ENCODE measurements at regions not wholly inside any gene's neighbourhood (a gene's known extent, or its start where the extent isn't known, plus 50 kb on each side); places are given as distances from the start of the nearest gene placed in this dataset.
"Not testable (repeated sequence)": the region's sequence is repeated elsewhere in the genome, so short reads cannot be mapped to it uniquely, and the experiment has no call there.

DNA sequence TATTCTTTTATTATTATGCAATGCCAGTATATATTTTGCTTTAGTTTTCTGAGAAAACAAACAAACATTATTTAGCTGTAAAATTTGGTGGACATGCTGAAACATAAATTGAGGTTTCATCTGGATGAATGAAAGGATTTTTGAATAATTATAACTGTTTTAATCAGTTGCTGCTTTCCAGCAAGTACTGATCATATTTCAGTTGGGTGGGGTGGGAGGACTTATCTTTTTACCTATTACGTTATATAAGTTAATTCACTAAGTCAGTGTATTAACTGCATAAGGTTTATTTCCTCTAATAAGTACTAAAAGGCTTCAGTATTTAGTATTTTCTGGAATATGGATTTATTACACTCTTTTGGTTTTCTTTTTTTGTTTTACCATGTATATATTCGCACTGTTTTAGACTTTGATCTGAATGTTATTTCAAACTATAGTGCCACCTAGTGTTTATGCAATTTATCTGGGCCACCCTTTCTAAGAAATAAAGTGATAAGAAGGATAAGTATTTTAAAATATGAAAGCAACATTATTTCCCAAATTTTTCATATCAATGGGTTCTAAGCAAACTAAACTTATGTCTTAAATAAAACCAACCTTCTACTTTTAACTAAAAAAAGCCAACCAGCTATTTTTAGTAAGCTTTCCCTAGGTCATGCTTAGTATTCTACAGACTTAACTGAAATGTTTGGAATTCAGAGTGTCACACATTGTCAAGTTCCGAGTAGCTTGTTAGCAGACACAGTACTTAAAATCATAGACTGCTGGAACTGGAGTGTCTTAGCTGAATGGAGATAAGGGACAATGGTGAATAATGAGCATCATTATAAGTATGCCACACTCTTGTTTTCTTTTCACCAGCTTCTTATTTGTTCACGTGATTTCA is 105.4 kb upstream of the MCHR2 start:
- H3K9me3 ChIP-seq (ENCODE audit: low read depth, low read length): no peaks in the 10 kb centered on the region
- no peak overlapping the region for H3K4me3 ChIP-seq (ENCODE audit: low read length)
- H3K27me3 ChIP-seq (ENCODE audit: insufficient read depth, low read length): peaks cover 3% of the 10 kb centered on the region
- H3K4me1 ChIP-seq (ENCODE audit: insufficient read depth, low read length): no peaks in the 10 kb centered on the region

DNA sequence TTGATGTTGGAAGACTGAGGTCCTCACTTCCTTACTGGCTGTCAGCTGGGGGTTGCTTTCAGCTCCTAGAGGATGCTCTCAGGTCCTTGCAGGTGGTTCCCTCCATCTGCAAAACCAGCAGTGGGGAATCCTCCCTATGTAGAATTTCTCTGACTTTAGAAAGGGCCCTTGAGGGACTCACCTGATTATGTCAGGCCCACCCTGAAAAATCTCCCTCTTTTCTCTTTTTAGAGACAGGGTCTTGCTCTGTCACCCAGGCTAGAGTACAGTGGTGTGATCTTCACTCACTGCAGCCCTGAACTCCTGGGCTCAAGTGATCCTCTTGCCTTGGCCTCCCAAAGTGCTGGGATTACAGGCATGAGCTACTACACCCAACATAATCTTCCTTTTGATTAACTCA is 102.9 kb upstream of the MCHR2 start:
- Histone ChIP-seq H3K27me3 (ENCODE audit: insufficient read depth, low read length) (peaks cover 3% of the 10 kb centered on the region), H3K4me1 (ENCODE audit: insufficient read depth, low read length) (no peaks in the 10 kb centered on the region), H3K9me3 (ENCODE audit: low read depth, low read length) (no peaks in the 10 kb centered on the region), H3K4me3 (ENCODE audit: low read length) (no peak overlapping the region)

DNA sequence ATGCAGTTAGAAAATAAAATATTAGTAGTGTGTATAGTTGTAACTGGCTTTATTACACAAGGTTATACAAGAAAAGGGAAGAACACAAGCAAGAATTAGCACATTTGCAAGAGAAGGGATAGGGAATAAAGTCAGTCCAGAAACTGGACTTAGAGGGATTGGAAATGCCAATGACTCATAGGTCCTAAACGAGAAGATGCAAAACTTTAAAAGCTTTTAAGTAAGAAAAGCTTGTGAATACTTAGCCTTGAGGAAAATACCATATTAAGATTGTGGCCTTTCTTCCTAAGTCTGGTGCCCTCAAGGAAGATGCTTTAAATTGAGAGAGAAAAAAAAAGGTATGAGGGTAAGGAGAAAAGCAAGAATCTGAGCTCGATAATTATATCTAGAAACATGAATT is 102.3 kb upstream of the MCHR2 start:
- no peaks in the 10 kb centered on the region for H3K9me3 ChIP-seq (ENCODE audit: low read depth, low read length)
- no peaks in the 10 kb centered on the region for H3K4me1 ChIP-seq (ENCODE audit: insufficient read depth, low read length)
- peaks cover 3% of the 10 kb centered on the region for H3K27me3 ChIP-seq (ENCODE audit: insufficient read depth, low read length)
- no peak overlapping the region for H3K4me3 ChIP-seq (ENCODE audit: low read length)

DNA sequence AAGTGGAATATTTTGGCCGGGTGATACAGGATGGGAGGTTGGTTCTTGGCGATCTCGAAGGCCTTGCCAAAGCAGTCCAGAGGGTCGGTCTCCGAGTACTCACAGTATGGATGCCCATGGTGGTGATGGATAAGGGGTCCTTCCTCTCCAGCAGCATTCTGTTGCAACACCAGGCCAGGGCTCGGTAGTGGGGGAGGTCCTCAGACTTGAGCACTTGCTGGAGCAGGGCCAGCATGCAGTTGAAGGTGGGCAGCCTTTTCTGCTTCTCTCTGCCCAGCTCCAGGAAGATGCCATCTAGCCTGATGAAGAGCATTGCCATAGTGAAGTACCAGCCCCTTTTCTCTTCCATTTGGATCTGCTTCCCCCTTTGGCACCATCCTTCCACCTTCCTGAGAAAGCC is 99.4 kb upstream of the MCHR2 start:
- Histone ChIP-seq H3K4me1 (ENCODE audit: insufficient read depth, low read length) (no peaks in the 10 kb centered on the region), H3K27me3 (ENCODE audit: insufficient read depth, low read length) (peaks cover 3% of the 10 kb centered on the region), H3K9me3 (ENCODE audit: low read depth, low read length) (no peaks in the 10 kb centered on the region), H3K4me3 (ENCODE audit: low read length) (no peak overlapping the region)

DNA sequence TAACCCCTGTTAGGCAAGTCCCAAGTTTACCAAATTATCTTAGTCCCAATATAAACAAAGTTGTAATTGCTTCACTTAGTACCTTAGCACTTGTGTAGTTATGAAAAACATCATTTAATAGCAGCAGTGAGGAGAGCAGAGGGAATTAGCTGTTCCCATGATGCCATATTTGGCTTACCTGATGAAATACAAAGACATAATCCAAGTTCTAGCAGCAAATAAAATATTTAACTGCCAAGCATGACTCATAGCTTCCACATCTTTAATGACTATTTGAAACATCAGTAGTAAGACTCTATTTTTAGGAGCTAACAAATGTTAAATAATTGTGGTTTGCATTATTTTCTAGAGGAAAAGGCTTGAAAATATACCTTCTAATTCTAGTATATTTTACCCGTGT is 94.0 kb upstream of the MCHR2 start:
- Histone ChIP-seq H3K4me1 (ENCODE audit: insufficient read depth, low read length) (no peaks in the 10 kb centered on the region), H3K27me3 (ENCODE audit: insufficient read depth, low read length) (no peaks in the 10 kb centered on the region), H3K9me3 (ENCODE audit: low read depth, low read length) (no peaks in the 10 kb centered on the region), H3K4me3 (ENCODE audit: low read length) (no peak overlapping the region)

DNA sequence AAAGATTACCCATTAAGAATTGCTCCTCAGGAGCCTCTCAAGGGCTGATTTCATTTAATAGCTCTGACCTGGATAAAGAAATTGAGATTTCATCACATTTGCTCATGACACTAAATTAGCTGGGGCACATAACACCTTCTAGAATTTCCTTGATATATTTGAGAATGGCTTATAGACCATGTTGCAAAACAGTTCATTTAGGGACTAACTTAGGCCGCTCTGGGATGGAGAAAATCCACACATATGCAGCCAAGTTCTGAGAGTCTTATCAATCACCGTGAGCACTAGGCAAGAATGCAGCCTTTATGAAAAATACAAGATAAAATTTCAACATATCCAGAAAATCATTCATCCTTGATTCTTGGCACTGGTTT is 91.0 kb upstream of the MCHR2 start:
- no peaks in the 10 kb centered on the region for H3K9me3 ChIP-seq (ENCODE audit: low read depth, low read length)
- H3K4me1 ChIP-seq (ENCODE audit: insufficient read depth, low read length): no peaks in the 10 kb centered on the region
- H3K4me3 ChIP-seq (ENCODE audit: low read length): no peak overlapping the region
- H3K27me3 ChIP-seq (ENCODE audit: insufficient read depth, low read length): no peaks in the 10 kb centered on the region

DNA sequence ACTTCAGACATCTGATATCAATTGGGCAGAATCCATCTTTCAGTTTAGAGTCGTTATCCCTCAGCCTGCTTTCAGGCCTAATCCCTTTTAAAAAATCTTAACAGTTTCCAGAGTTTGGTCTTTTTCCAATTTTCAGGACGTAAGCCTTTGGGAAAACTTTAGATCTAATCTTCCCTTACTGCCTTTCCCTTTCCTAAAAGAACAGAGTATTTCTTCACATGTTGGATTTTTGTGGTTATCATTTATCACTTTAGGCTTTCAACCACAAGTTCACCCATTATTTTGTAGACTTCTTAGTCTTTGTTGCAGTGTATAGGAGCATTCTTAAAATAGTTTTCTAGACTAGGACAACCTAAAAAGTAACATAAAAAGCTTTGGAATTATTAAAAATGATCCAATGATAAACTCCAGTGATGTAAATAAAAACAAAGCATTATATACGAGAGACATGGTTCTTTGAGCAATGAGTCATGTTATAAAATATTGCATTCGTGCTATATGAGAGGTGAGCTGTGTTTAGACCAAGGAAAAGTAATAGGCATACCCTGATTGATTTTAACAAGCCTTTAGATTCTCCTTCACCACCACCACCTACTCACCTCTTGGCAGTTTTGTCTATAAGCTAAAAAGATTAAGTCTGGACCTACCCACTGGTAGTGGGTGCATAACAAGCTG is 90.4 kb upstream of the MCHR2 start:
- H3K27me3 ChIP-seq (ENCODE audit: insufficient read depth, low read length): no peaks in the 10 kb centered on the region
- H3K4me3 ChIP-seq (ENCODE audit: low read length): no peak overlapping the region
- H3K4me1 ChIP-seq (ENCODE audit: insufficient read depth, low read length): no peaks in the 10 kb centered on the region
- no peaks in the 10 kb centered on the region for H3K9me3 ChIP-seq (ENCODE audit: low read depth, low read length)

- Histone ChIP-seq H3K27me3 (ENCODE audit: insufficient read depth, low read length) (no peaks in the 10 kb centered on the region), H3K4me1 (ENCODE audit: insufficient read depth, low read length) (no peaks in the 10 kb centered on the region), H3K9me3 (ENCODE audit: low read depth, low read length) (no peaks in the 10 kb centered on the region), H3K4me3 (ENCODE audit: low read length) (no peak overlapping the region)
Measured at GRCh38 chr6:100078509-100078908, 84.5 kb upstream of the MCHR2 start.

DNA sequence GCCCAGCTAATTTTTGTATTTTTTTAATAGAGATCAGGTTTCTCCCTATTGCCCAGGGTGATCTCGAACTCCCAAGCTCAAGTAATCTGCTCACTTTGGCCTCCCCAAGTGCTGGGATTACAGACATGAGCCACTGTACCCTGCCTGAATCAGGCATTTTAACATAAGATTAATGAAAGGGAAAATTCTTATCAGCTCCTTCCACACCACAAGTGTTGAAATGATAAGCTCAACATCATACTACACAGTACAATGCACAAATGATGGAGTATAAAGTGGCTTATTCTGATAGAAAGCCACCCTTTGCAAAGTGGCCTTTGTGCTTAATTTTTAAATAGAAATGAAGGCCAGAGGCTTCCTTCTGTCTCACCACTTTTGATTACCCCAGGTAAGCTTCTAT is 71.3 kb upstream of the MCHR2 start:
- no peak overlapping the region for H3K4me3 ChIP-seq (ENCODE audit: low read length)
- H3K9me3 ChIP-seq (ENCODE audit: low read depth, low read length): peaks cover 14% of the 10 kb centered on the region
- H3K27me3 ChIP-seq (ENCODE audit: insufficient read depth, low read length): no peaks in the 10 kb centered on the region

DNA sequence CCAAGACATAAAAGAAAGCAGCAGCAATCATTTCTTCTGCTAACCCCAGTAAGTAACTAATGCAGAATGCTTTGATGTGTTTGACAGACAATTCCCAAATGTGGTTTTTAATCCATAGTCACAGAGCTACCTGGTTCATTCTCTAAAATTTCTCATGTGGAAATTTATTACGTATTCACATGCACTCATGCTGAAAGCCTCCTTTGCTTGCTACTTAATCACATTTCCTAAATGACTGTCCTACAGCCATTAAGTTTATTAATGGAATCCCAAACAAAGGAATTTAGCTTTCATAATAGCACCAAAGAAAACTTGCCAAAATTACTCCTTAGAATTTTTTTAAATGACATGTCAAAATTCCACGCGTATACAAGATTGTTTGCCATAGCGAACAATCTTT is 68.6 kb upstream of the MCHR2 start:
- Histone ChIP-seq H3K4me1 (ENCODE audit: insufficient read depth, low read length) (no peaks in the 10 kb centered on the region), H3K4me3 (ENCODE audit: low read length) (no peak overlapping the region), H3K9me3 (ENCODE audit: low read depth, low read length) (peaks cover 4% of the 10 kb centered on the region), H3K27me3 (ENCODE audit: insufficient read depth, low read length) (no peaks in the 10 kb centered on the region)

More for the DNA sequence above, 71.3 kb upstream of the MCHR2 start:
- no peaks in the 10 kb centered on the region for H3K4me1 ChIP-seq (ENCODE audit: insufficient read depth, low read length)

GRCh38 chr6:100057941-100058340 is 63.9 kb upstream of the MCHR2 start:
- Histone ChIP-seq H3K4me1 (ENCODE audit: insufficient read depth, low read length) (no peaks in the 10 kb centered on the region), H3K27me3 (ENCODE audit: insufficient read depth, low read length) (no peaks in the 10 kb centered on the region), H3K4me3 (ENCODE audit: low read length) (no peak overlapping the region), H3K9me3 (ENCODE audit: low read depth, low read length) (no peaks in the 10 kb centered on the region)

GRCh38 chr6:100050550-100050949 is 56.5 kb upstream of the MCHR2 start:
- Histone ChIP-seq H3K4me3 (ENCODE audit: low read length) (no peak overlapping the region), H3K9me3 (ENCODE audit: low read depth, low read length) (no peaks in the 10 kb centered on the region), H3K4me1 (ENCODE audit: insufficient read depth, low read length) (no peaks in the 10 kb centered on the region), H3K27me3 (ENCODE audit: insufficient read depth, low read length) (no peaks in the 10 kb centered on the region)

DNA sequence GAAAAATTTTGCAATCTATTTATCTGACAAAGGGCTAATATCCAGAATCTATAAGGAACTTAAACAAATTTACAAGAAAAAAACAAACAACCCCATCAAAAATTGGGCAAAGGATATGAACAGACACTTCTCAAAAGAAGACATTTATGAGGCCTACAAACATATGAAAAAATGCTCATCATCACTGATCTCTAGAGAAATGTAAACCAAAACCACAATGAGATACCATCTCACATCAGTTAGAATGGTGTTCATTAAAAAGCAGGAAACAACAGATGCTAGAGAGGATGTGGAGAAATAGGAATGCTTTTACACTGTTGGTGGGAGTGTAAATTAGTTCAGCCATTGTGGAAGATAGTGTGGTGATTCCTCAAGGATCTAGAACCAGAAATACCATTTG is 49.9 kb upstream of the MCHR2 start:
- not testable (repeated sequence) for H3K4me1 ChIP-seq (ENCODE audit: insufficient read depth, low read length); H3K4me3 ChIP-seq (ENCODE audit: low read length); H3K9me3 ChIP-seq (ENCODE audit: low read depth, low read length); H3K27me3 ChIP-seq (ENCODE audit: insufficient read depth, low read length)
